OCI-LY3 (cell line): ENCODE measurements at regions not wholly inside any gene's neighbourhood (a gene's known extent, or its start where the extent isn't known, plus 50 kb on each side); places are given as distances from the start of the nearest gene placed in this dataset.

ENCODE experiments used
- H2AFZ ChIP-seq: fragments of 200-600, 300-600 bp; shearing (Covaris generic); 2 replicates; pipeline ENCODE4 v1.6.0; 2014; ENCODE audit warnings: antibody characterized with exemption, low read depth, low read length
- H3K27ac ChIP-seq: fragments of 200-600, 300-600 bp; sonication (generic); 2 replicates; pipeline ENCODE4 v1.5.1; 2014; ENCODE audit warnings: mild to moderate bottlenecking, low read length, moderate library complexity, mixed read lengths
- H3K27me3 ChIP-seq: fragments of 200-600, 300-600 bp; sonication (generic); 2 replicates; pipeline ENCODE4 v1.6.1; 2014; ENCODE audit warnings: low read depth, low read length, mixed read lengths
- H3K36me3 ChIP-seq: fragments of 200-600, 300-600 bp; sonication (generic); replicated peaks from 2 replicates; pipeline ENCODE3; 2014; ENCODE audit warnings: low read depth, low read length, mixed read lengths
- H3K4me1 ChIP-seq: fragments of 300-600, 200-600 bp; sonication (generic); 2 replicates; pipeline ENCODE4 v1.6.1; 2014; ENCODE audit warnings: low read length, mixed read lengths
- H3K4me2 ChIP-seq: fragments of 200-600, 300-600 bp; sonication (generic); 2 replicates; pipeline ENCODE4 v1.6.1; 2014; ENCODE audit warnings: low read length, mixed read lengths
- H3K4me3 ChIP-seq: fragments of 300-600, 200-600 bp; sonication (generic); 2 replicates; pipeline ENCODE4 v1.5.1; 2014; ENCODE audit warnings: antibody characterized with exemption, mild to moderate bottlenecking, low read length, moderate library complexity
- H3K79me2 ChIP-seq: fragments of 300-600, 200-600 bp; shearing (Covaris generic); 2 replicates; pipeline ENCODE4 v1.6.1; 2014; ENCODE audit warnings: mild to moderate bottlenecking, low read length, mixed read lengths
- H3K9ac ChIP-seq: fragments of 300-600, 200-600 bp; shearing (Covaris generic); 2 replicates; pipeline ENCODE4 v1.6.0; 2014; ENCODE audit warnings: mild to moderate bottlenecking, low read length, moderate library complexity
- H3K9me3 ChIP-seq: fragments of 200-600, 300-600 bp; shearing (Covaris generic); 2 replicates; pipeline ENCODE4 v1.6.1; 2014; ENCODE audit warnings: low read length, mixed read lengths; ENCODE audit not compliant: insufficient read depth
- H4K20me1 ChIP-seq: fragments of 200-600, 300-600 bp; sonication (generic); 2 replicates; pipeline ENCODE4 v1.6.1; 2016; ENCODE audit warnings: low read length, mixed read lengths; ENCODE audit not compliant: insufficient read depth
- EZH2phosphoT487 ChIP-seq: fragments of 200-600 bp; shearing (Covaris generic); IDR thresholded peaks from 2 replicates; pipeline ENCODE4 v1.6.1; 2018; ENCODE audit warnings: antibody characterized with exemption, mixed run types, low read depth
- TF ChIP-seq, protein P1 (sequence below): fragments of 200-600, 300-600 bp; sonication (generic); IDR thresholded peaks from 2 replicates; pipeline ENCODE4 v1.5.1; 2014; ENCODE audit warnings: antibody characterized with exemption, low read length, low read depth

DNA sequence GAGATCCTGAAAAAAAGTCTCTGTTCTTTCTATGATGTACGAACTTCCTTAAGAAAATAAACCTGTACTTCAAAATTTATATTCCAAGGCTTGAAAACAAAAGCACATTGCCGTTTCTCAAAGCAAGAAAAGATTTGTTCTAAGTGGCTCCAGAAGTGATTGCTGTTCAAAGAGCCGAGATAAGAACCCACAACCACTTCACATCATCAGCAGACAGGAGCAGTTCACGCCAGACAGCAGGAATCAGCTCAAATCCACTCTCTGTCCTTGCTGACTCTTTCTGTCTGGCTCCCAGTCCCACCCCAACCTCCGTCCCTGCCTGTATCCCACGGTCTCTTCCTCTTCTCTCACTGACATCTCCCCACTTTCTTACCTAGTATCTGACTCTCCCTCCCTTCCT is 85.0 kb upstream of the MYOCD start:
- H3K79me2 ChIP-seq, result no peaks in the 10 kb centered on the region
- H3K9me3 ChIP-seq, result no peaks in the 10 kb centered on the region
- H3K27ac ChIP-seq, result no peak overlapping the region
- no peaks in the 10 kb centered on the region for H3K27me3 ChIP-seq
- H3K4me3 ChIP-seq, result no peak overlapping the region
- H2AFZ ChIP-seq, result no peak overlapping the region
- no peaks in the 10 kb centered on the region for H3K36me3 ChIP-seq
- TF ChIP-seq EZH2phosphoT487, result no peak
- TF ChIP-seq, protein P1, sequence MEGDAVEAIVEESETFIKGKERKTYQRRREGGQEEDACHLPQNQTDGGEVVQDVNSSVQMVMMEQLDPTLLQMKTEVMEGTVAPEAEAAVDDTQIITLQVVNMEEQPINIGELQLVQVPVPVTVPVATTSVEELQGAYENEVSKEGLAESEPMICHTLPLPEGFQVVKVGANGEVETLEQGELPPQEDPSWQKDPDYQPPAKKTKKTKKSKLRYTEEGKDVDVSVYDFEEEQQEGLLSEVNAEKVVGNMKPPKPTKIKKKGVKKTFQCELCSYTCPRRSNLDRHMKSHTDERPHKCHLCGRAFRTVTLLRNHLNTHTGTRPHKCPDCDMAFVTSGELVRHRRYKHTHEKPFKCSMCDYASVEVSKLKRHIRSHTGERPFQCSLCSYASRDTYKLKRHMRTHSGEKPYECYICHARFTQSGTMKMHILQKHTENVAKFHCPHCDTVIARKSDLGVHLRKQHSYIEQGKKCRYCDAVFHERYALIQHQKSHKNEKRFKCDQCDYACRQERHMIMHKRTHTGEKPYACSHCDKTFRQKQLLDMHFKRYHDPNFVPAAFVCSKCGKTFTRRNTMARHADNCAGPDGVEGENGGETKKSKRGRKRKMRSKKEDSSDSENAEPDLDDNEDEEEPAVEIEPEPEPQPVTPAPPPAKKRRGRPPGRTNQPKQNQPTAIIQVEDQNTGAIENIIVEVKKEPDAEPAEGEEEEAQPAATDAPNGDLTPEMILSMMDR, result no peak
- H3K9ac ChIP-seq, result no peak overlapping the region
- peaks cover 17% of the 10 kb centered on the region for H3K4me1 ChIP-seq
- H3K4me2 ChIP-seq, result no peak overlapping the region
- H4K20me1 ChIP-seq, result no peaks in the 10 kb centered on the region

DNA sequence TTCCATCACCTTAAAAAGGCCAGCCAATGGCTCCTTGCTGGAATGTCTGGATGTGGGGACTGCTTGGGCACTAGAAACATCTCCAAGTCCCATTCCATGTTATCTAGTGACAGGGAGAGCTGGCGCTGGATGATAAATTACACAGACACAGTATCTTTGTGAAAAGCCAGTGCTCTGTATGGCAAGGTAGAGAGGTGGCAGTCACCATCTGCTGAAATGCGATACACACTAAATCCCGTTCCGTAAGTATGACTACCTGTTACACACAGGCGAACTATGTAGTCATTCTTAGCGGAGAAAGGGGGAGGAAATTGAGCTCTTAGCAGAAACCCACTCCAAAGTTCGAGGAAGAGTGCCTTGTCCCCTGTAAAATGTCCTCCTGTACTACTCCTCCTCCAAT is 81.0 kb upstream of the MYOCD start:
- H3K4me2 ChIP-seq, result no peak overlapping the region
- no peak overlapping the region for H3K4me3 ChIP-seq
- H3K36me3 ChIP-seq, result no peaks in the 10 kb centered on the region
- H2AFZ ChIP-seq, result no peak overlapping the region
- no peak overlapping the region for H3K9ac ChIP-seq
- peaks cover 17% of the 10 kb centered on the region for H3K4me1 ChIP-seq
- no peaks in the 10 kb centered on the region for H3K27me3 ChIP-seq
- H4K20me1 ChIP-seq, result no peaks in the 10 kb centered on the region
- no peaks in the 10 kb centered on the region for H3K9me3 ChIP-seq
- H3K79me2 ChIP-seq, result no peaks in the 10 kb centered on the region
- TF ChIP-seq EZH2phosphoT487, result no peak
- TF ChIP-seq, protein P1, result no peak
- H3K27ac ChIP-seq, result no peak overlapping the region

- Histone ChIP-seq H3K4me1 (peaks cover 20% of the 10 kb centered on the region), H2AFZ (no peak overlapping the region), H3K9me3 (no peaks in the 10 kb centered on the region), H3K27ac (no peak overlapping the region), H3K36me3 (no peaks in the 10 kb centered on the region), H3K27me3 (no peaks in the 10 kb centered on the region), H3K79me2 (no peaks in the 10 kb centered on the region), H3K4me2 (no peak overlapping the region), H3K4me3 (no peak overlapping the region), H4K20me1 (no peaks in the 10 kb centered on the region), H3K9ac (no peak overlapping the region)
- no peak for TF ChIP-seq EZH2phosphoT487
- TF ChIP-seq, protein P1, result no peak
These were observed 77.2 kb upstream of the MYOCD start for GRCh38 chr17:12588531-12588930.

DNA sequence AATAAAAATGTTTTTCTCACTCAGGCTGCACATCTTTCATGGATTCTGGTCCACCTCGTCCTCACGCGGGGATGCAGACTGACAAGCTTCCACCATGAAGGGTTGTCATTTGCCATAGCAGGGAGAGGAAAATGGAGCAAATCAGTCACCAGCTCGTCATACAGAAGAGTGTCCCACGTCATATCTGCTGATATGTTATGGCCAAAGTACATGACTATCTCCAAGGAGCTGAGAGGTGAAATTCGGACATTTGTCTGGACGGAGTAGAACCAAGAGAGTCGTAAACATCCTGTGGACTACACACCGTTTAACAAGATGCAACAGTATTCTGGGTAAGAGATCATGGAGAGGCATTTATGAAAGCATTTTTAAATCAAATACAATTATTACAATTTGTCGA is 75.3 kb upstream of the MYOCD start:
- Histone ChIP-seq H3K9me3 (no peaks in the 10 kb centered on the region), H3K4me3 (no peak overlapping the region), H3K27ac (no peak overlapping the region), H4K20me1 (no peaks in the 10 kb centered on the region), H3K4me1 (peaks cover 12% of the 10 kb centered on the region), H3K27me3 (no peaks in the 10 kb centered on the region), H3K9ac (no peak overlapping the region), H3K36me3 (no peaks in the 10 kb centered on the region), H3K79me2 (no peaks in the 10 kb centered on the region), H3K4me2 (no peak overlapping the region), H2AFZ (no peak overlapping the region)
- TF ChIP-seq, protein P1, result no peak
- no peak for TF ChIP-seq EZH2phosphoT487
